H1 (cell line): ENCODE measurements at regions not wholly inside any gene's neighbourhood (a gene's known extent, or its start where the extent isn't known, plus 50 kb on each side); places are given as distances from the start of the nearest gene placed in this dataset.

ENCODE experiments used
- CTCF ChIA-PET: fragments of 300-600 bp; sonication (Branson Sonifier 250); formaldehyde crosslinking; loops from one replicate; lab custom pipeline; 2021; ENCODE audit not compliant: partially characterized antibody; lab: Charles Lee
- POLR2A ChIA-PET: fragments of 300-600 bp; sonication (Branson Sonifier 250); formaldehyde crosslinking; loops from one replicate; lab custom pipeline; 2021; ENCODE audit warnings: inconsistent platforms; ENCODE audit not compliant: partially characterized antibody; lab: Charles Lee
- DNase-seq, 2 experiments: peaks; one replicate each; pipeline versions ENCODE4 v3.0.0 to v3.0.0-alpha.2; 2010 to 2022; ENCODE audit warnings: low spot score in 2 of 2, low read depth in 1 of 2, mixed read lengths in 1 of 2
- FAIRE-seq: peaks from 2 replicates; lab custom pipeline; 2011; peaks lifted over from hg19 to GRCh38; lab: Jason Lieb, UNC
- H2AFZ ChIP-seq: 2 replicates; pipeline ENCODE4 v1.8.1; 2012; ENCODE audit warnings: low read length, inconsistent platforms
- H2AK5ac ChIP-seq: 2 replicates; pipeline ENCODE4 v1.6.1; 2013; ENCODE audit warnings: low read depth, low read length
- H2BK120ac ChIP-seq: replicated peaks from 2 replicates; pipeline ENCODE3; 2013; ENCODE audit warnings: low read depth, low read length, inconsistent platforms
- H2BK12ac ChIP-seq: 2 replicates; pipeline ENCODE4 v1.6.1; 2013; ENCODE audit warnings: low read depth, low read length
- H2BK15ac ChIP-seq: 2 replicates; pipeline ENCODE4 v1.6.1; 2013; ENCODE audit warnings: low read length
- H2BK20ac ChIP-seq: 2 replicates; pipeline ENCODE4 v1.6.1; 2013; ENCODE audit warnings: low read length
- H2BK5ac ChIP-seq: 2 replicates; pipeline ENCODE4 v1.6.1; 2013; ENCODE audit warnings: low read depth, low read length
- H3K14ac ChIP-seq: 2 replicates; pipeline ENCODE4 v1.6.1; 2013; ENCODE audit warnings: inconsistent platforms; ENCODE audit not compliant: insufficient read length
- H3K18ac ChIP-seq: 2 replicates; pipeline ENCODE4 v1.6.1; 2013; ENCODE audit warnings: low read length; ENCODE audit errors: extremely low read depth
- H3K23ac ChIP-seq: 2 replicates; pipeline ENCODE4 v1.6.1; 2013; ENCODE audit warnings: inconsistent platforms; ENCODE audit not compliant: insufficient read length
- H3K23me2 ChIP-seq: 2 replicates; pipeline ENCODE4 v1.6.1; 2013; ENCODE audit warnings: low read depth, low read length
- H3K27ac ChIP-seq: 2 replicates; pipeline ENCODE4 v1.6.1; 2011; ENCODE audit warnings: low read depth, low read length, inconsistent platforms
- H3K27me3 ChIP-seq, 4 experiments: replicated peaks in 1 of 4; 1 replicate in 1 of 4; 2 replicates in 3 of 4; pipeline versions ENCODE4 v1.6.1 to v1.8.1; 2011 to 2013; ENCODE audit warnings: low read length in 3 of 4, mild to moderate bottlenecking in 3 of 4, inconsistent platforms in 2 of 4, mixed read lengths in 2 of 4, moderate library complexity in 1 of 4; ENCODE audit not compliant: control insufficient read depth in 3 of 4, insufficient read depth in 3 of 4; ENCODE audit errors: extremely low read depth in 1 of 4
- H3K36me3 ChIP-seq, 4 experiments: 2 replicates each; pipeline versions ENCODE4 v1.6.1 to v1.8.1; 2011 to 2013; ENCODE audit warnings: mild to moderate bottlenecking in 4 of 4, low read length in 3 of 4, moderate library complexity in 2 of 4, control low read depth in 1 of 4, inconsistent platforms in 1 of 4; ENCODE audit not compliant: insufficient read depth in 4 of 4, control insufficient read depth in 2 of 4
- H3K4ac ChIP-seq: replicated peaks from 2 replicates; pipeline ENCODE3; 2013; ENCODE audit warnings: low read length, low read depth, mixed read lengths, inconsistent platforms; ENCODE audit not compliant: insufficient read length
- H3K4me1 ChIP-seq, 4 experiments: replicated peaks in 1 of 4; 1 replicate in 1 of 4; 2 replicates in 3 of 4; pipeline versions ENCODE4 v1.6.1 to v1.8.1; 2011 to 2013; ENCODE audit warnings: low read length in 3 of 4, inconsistent platforms in 2 of 4, mixed read lengths in 1 of 4; ENCODE audit not compliant: insufficient read depth in 4 of 4, control insufficient read depth in 3 of 4
- H3K4me2 ChIP-seq, 2 experiments: 2 replicates each; pipeline versions ENCODE4 v1.6.1 to v1.8.1; 2011 to 2013; ENCODE audit warnings: low read depth in 2 of 2, low read length in 2 of 2, control low read depth in 1 of 2, inconsistent platforms in 1 of 2, mild to moderate bottlenecking in 1 of 2; ENCODE audit not compliant: insufficient read depth in 1 of 2
- H3K4me3 ChIP-seq, 4 experiments: fragments of 200-600, 300-600 bp in 1 of 4; sonication (generic), shearing (Covaris generic), sonication (Bioruptor Twin) in 1 of 4; 2 replicates each; pipeline versions ENCODE4 v1.5.1 to v1.8.1; 2011 to 2016; ENCODE audit warnings: low read length in 4 of 4, low read depth in 3 of 4, control low read depth in 2 of 4, inconsistent platforms in 2 of 4, mild to moderate bottlenecking in 2 of 4, mixed read lengths in 1 of 4, moderate library complexity in 1 of 4; ENCODE audit not compliant: insufficient read depth in 2 of 4; ENCODE audit errors: extremely low read depth in 1 of 4
- H3K56ac ChIP-seq: replicated peaks from 2 replicates; pipeline ENCODE3; 2013; ENCODE audit warnings: low read depth, mild to moderate bottlenecking, mixed read lengths, low read length, inconsistent platforms; ENCODE audit not compliant: insufficient read length
- H3K79me1 ChIP-seq: 2 replicates; pipeline ENCODE4 v1.6.1; 2013; ENCODE audit warnings: low read depth, low read length, control low read depth
- H3K79me2 ChIP-seq, 2 experiments: 2 replicates each; pipeline versions ENCODE4 v1.6.1 to v1.8.1; 2012 to 2013; ENCODE audit warnings: low read length in 2 of 2, mild to moderate bottlenecking in 2 of 2, inconsistent platforms in 1 of 2; ENCODE audit not compliant: insufficient read depth in 2 of 2, control insufficient read depth in 1 of 2
- H3K9ac ChIP-seq, 4 experiments: replicated peaks in 1 of 4; 1 replicate in 1 of 4; 2 replicates in 3 of 4; pipeline versions ENCODE4 v1.6.1 to v1.8.1; 2011 to 2013; ENCODE audit warnings: low read depth in 3 of 4, low read length in 3 of 4, control low read depth in 2 of 4, mild to moderate bottlenecking in 2 of 4, moderate library complexity in 2 of 4, inconsistent platforms in 1 of 4; ENCODE audit errors: extremely low read depth in 1 of 4
- H3K9me3 ChIP-seq, 2 experiments: 2 replicates each; pipeline versions ENCODE4 v1.6.1 to v1.8.1; 2012 to 2013; ENCODE audit warnings: mild to moderate bottlenecking in 2 of 2, moderate library complexity in 2 of 2, control low read depth in 1 of 2, inconsistent platforms in 1 of 2, low read depth in 1 of 2, low read length in 1 of 2, mixed read lengths in 1 of 2; ENCODE audit not compliant: insufficient read depth in 2 of 2
- H4K20me1 ChIP-seq, 2 experiments: replicated peaks in 1 of 2; 2 replicates each; pipeline versions ENCODE3 to v1.8.1; 2011 to 2013; ENCODE audit warnings: inconsistent platforms in 2 of 2, low read length in 2 of 2, mild to moderate bottlenecking in 1 of 2; ENCODE audit not compliant: insufficient read depth in 2 of 2, control insufficient read depth in 1 of 2
- H4K5ac ChIP-seq: 2 replicates; pipeline ENCODE4 v1.6.1; 2013; ENCODE audit warnings: low read length, low read depth, mixed read lengths, inconsistent platforms; ENCODE audit not compliant: insufficient read length
- H4K8ac ChIP-seq: 2 replicates; pipeline ENCODE4 v1.8.0; 2013; ENCODE audit warnings: mild to moderate bottlenecking, moderate library complexity, low read length, inconsistent platforms; ENCODE audit not compliant: insufficient read depth; ENCODE audit errors: extremely low read depth
- H4K91ac ChIP-seq: replicated peaks from 2 replicates; pipeline ENCODE3; 2013; ENCODE audit warnings: low read length, mixed read lengths, inconsistent platforms; ENCODE audit not compliant: insufficient read length
- CHD1 ChIP-seq: IDR thresholded peaks from 2 replicates; pipeline ENCODE4 v1.6.1; 2012; ENCODE audit warnings: low read depth, low read length, improper control_type of control experiment
- CHD2 ChIP-seq: IDR thresholded peaks from 2 replicates; pipeline ENCODE4 v1.6.1; 2012; ENCODE audit warnings: low read length, improper control_type of control experiment
- JUND ChIP-seq: IDR thresholded peaks from 2 replicates; pipeline ENCODE4 v1.6.1; 2011; ENCODE audit warnings: mild to moderate bottlenecking, improper control_type of control experiment, low read length
- NRF1 ChIP-seq: IDR thresholded peaks from 2 replicates; pipeline ENCODE4 v1.6.1; 2011; ENCODE audit warnings: mild to moderate bottlenecking, low read depth, low read length, improper control_type of control experiment
- POLR2A ChIP-seq, 2 experiments: IDR thresholded peaks; 1 replicate in 1 of 2; 2 replicates in 1 of 2; pipeline ENCODE4 v1.6.1; 2011; ENCODE audit warnings: low read depth in 2 of 2, low read length in 2 of 2, mild to moderate bottlenecking in 2 of 2; ENCODE audit errors: control extremely low read depth in 1 of 2
- POLR2AphosphoS5 ChIP-seq: IDR thresholded peaks from 2 replicates; pipeline ENCODE4 v1.6.1; 2011; ENCODE audit warnings: low read depth, low read length
- RAD21 ChIP-seq, 2 experiments: IDR thresholded peaks in 1 of 2; conservative IDR thresholded peaks in 1 of 2; 2 replicates each; pipeline ENCODE4 v1.6.1; 2011; ENCODE audit warnings: low read depth in 2 of 2, low read length in 2 of 2, improper control_type of control experiment in 1 of 2, inconsistent platforms in 1 of 2, mild to moderate bottlenecking in 1 of 2, moderate library complexity in 1 of 2
- RBBP5 ChIP-seq: IDR thresholded peaks from 2 replicates; pipeline ENCODE4 v1.7.1; 2012; ENCODE audit warnings: low read depth, mild to moderate bottlenecking, inconsistent platforms, low read length, moderate library complexity, borderline replicate concordance
- RFX5 ChIP-seq: IDR thresholded peaks from 2 replicates; pipeline ENCODE4 v1.6.1; 2011; ENCODE audit warnings: low read depth, low read length, improper control_type of control experiment, borderline replicate concordance
- WGBS, 2 experiments: shearing (Covaris generic) in 1 of 2; methylation state at CpG; one replicate each; pipeline versions ENCODE4 v1.1.6 to v1.1.7; 2013 to 2015; ENCODE audit warnings: low lambda C conversion rate in 2 of 2, mixed read lengths in 2 of 2, inconsistent platforms in 1 of 2, low coverage in 1 of 2, missing lambda C conversion rate in 1 of 2; ENCODE audit not compliant: insufficient replicate concordance in 2 of 2, insufficient coverage in 1 of 2, insufficient read length in 1 of 2; ENCODE audit errors: extremely low coverage in 1 of 2, missing lambda C conversion rate in 1 of 2; 5-methylcytosine and 5-hydroxymethylcytosine counted together
- TF ChIP-seq, protein P1 (sequence below): IDR thresholded peaks from 2 replicates; pipeline ENCODE4 v1.6.1; 2012; ENCODE audit warnings: inconsistent platforms
- TF ChIP-seq, protein P2 (sequence below), 3 experiments: IDR thresholded peaks; 1 replicate in 2 of 3; 2 replicates in 1 of 3; pipeline versions ENCODE4 v1.5.1 to v1.6.1; 2011; ENCODE audit warnings: low read length in 3 of 3, mild to moderate bottlenecking in 3 of 3, inconsistent platforms in 2 of 3, low read depth in 1 of 3, moderate library complexity in 1 of 3; ENCODE audit not compliant: insufficient read depth in 1 of 3; ENCODE audit errors: control extremely low read depth in 1 of 3

DNA sequence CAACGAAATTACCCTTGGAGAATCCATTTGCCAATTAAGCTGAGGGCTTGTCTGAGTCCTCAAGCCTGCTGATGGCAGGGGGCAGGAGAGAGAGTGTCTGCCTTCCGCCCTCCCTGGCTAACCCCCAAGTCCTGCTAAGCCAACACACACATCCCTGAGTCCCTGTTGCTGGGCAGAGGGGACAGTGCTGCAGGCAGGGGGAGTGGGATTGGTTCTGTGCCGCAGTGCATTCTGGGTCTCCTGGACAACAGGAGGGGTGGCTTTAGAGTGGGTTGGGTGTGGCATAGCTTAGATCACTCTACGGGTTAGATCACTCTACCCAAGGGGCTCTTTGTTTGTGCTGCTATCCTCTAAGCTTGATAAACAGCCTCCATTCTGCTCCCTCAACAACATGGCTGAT is 427.7 kb downstream of the CDK5RAP2 start:
- ChIA-PET POLR2A (no interaction called here), CTCF (interaction anchor here (0.6 to 1.8 kb wide), 8 partner anchors 9 to 161 kb away, joined by 3 to 6 read pairs (median 3); no protein-coding TSS in a partner anchor)
- Histone ChIP-seq H3K36me3 (no peaks in the 10 kb centered on the region), H4K8ac (no peak overlapping the region; the same call in 1 of the 2 replicates), H2BK5ac (no peak overlapping the region), H3K14ac (no peak overlapping the region), H3K27ac (no peak overlapping the region), H2AK5ac (no peak overlapping the region), H3K4me3 (no peak overlapping the region), H3K4ac (no peak overlapping the region), H4K5ac (no peak overlapping the region), H2AFZ (no peak overlapping the region), H3K79me1 (no peaks in the 10 kb centered on the region), H3K56ac (no peak overlapping the region), H4K20me1 (no peaks in the 10 kb centered on the region), H4K91ac (no peak overlapping the region), H3K4me2 (no peak overlapping the region), H2BK20ac (no peak overlapping the region), H3K27me3 (peaks cover 0 to 3% (median 0%) of the 10 kb centered on the region in 4 experiments; a peak in 1 of 7 replicates), H3K9ac (no peak overlapping the region), H3K23me2 (no peaks in the 10 kb centered on the region), H3K4me1 (peaks cover 0 to 4% (median 0%) of the 10 kb centered on the region in 4 experiments; a peak in 2 of 7 replicates), H3K18ac (no peak overlapping the region), H3K79me2 (peaks cover 0 to 3% of the 10 kb centered on the region in 2 experiments; a peak in 1 of 4 replicates), H2BK12ac (no peak overlapping the region), H3K23ac (no peak overlapping the region), H3K9me3 (no peaks in the 10 kb centered on the region), H2BK120ac (no peak overlapping the region), H2BK15ac (no peak overlapping the region)
- DNase-seq (peak; percentile 21 to 52), FAIRE-seq (peak; percentile 76)
- 83% methylated on average over 4 of the region's 4 CpGs; no CpG with 5 or more reads in 1 of the 2 experiments for WGBS, 2 experiments
- peak; percentile 89 for TF ChIP-seq RFX5
- TF ChIP-seq, protein P1, sequence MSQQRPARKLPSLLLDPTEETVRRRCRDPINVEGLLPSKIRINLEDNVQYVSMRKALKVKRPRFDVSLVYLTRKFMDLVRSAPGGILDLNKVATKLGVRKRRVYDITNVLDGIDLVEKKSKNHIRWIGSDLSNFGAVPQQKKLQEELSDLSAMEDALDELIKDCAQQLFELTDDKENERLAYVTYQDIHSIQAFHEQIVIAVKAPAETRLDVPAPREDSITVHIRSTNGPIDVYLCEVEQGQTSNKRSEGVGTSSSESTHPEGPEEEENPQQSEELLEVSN = no peak
- TF ChIP-seq NRF1 = no peak
- TF ChIP-seq, protein P2, sequence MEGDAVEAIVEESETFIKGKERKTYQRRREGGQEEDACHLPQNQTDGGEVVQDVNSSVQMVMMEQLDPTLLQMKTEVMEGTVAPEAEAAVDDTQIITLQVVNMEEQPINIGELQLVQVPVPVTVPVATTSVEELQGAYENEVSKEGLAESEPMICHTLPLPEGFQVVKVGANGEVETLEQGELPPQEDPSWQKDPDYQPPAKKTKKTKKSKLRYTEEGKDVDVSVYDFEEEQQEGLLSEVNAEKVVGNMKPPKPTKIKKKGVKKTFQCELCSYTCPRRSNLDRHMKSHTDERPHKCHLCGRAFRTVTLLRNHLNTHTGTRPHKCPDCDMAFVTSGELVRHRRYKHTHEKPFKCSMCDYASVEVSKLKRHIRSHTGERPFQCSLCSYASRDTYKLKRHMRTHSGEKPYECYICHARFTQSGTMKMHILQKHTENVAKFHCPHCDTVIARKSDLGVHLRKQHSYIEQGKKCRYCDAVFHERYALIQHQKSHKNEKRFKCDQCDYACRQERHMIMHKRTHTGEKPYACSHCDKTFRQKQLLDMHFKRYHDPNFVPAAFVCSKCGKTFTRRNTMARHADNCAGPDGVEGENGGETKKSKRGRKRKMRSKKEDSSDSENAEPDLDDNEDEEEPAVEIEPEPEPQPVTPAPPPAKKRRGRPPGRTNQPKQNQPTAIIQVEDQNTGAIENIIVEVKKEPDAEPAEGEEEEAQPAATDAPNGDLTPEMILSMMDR (IDR thresholded peaks at IDR 0.05; ENCODE audit: control extremely low read depth in 1 of 3, insufficient read depth in 1 of 3, low read depth in 1 of 3, low read length in 3 of 3) = peak in 1 of 3 experiments; percentile 13; a peak in 1 of 4 replicates
- no peak for TF ChIP-seq RBBP5
- peak in 1 of 2 experiments; percentile 23; a peak in 2 of 4 replicates for TF ChIP-seq RAD21 (IDR thresholded peaks at IDR 0.05 in 1 of 2, conservative IDR thresholded peaks at IDR 0.05 in 1 of 2; ENCODE audit: low read depth in 2 of 2, low read length in 2 of 2)
- 0 out of 2 replicates have a peak, but pooled peaks have one; percentile 43 for TF ChIP-seq POLR2AphosphoS5
- no peak for TF ChIP-seq POLR2A (IDR thresholded peaks at IDR 0.05; ENCODE audit: control extremely low read depth in 1 of 2, low read depth in 2 of 2, low read length in 2 of 2)
- no peak for TF ChIP-seq JUND
- TF ChIP-seq CHD1 = no peak
- no peak for TF ChIP-seq CHD2
